Ectodermal cell (in vitro differentiated cells): ENCODE measurements at regions not wholly inside any gene's neighbourhood (a gene's known extent, or its start where the extent isn't known, plus 50 kb on each side); places are given as distances from the start of the nearest gene placed in this dataset.

ENCODE experiments used
- H3K27ac ChIP-seq: 2 replicates; pipeline ENCODE4 v1.7.0; 2013; ENCODE audit warnings: mild to moderate bottlenecking, low read depth, low read length; ENCODE audit not compliant: insufficient read depth, poor library complexity, severe bottlenecking
- H3K27me3 ChIP-seq: 2 replicates; pipeline ENCODE4 v1.7.0; 2013; ENCODE audit warnings: mild to moderate bottlenecking, low read length; ENCODE audit not compliant: insufficient read depth, control insufficient read depth, poor library complexity, severe bottlenecking
- H3K36me3 ChIP-seq: one replicate; pipeline ENCODE4 v1.7.0; 2013; ENCODE audit warnings: low read length; ENCODE audit not compliant: control insufficient read depth, insufficient read depth
- H3K4me1 ChIP-seq: one replicate; pipeline ENCODE4 v1.7.0; 2013; ENCODE audit warnings: low read length; ENCODE audit not compliant: control insufficient read depth, insufficient read depth
- H3K4me3 ChIP-seq: 2 replicates; pipeline ENCODE4 v1.7.0; 2013; ENCODE audit warnings: low read depth, low read length, control low read depth; ENCODE audit not compliant: insufficient read depth
- H3K9me3 ChIP-seq: 2 replicates; pipeline ENCODE4 v1.7.0; 2013; ENCODE audit warnings: mild to moderate bottlenecking, low read length, moderate library complexity; ENCODE audit not compliant: control insufficient read depth
- WGBS, 2 experiments: methylation state at CpG; one replicate each; pipeline ENCODE4 v1.1.7; 2013; ENCODE audit warnings: missing lambda C conversion rate in 2 of 2; 5-methylcytosine and 5-hydroxymethylcytosine counted together

GRCh38 chr20:39264506-39265172 lies 302.5 kb downstream of the DHX35 start:
- Histone ChIP-seq H3K36me3 (no peaks in the 10 kb centered on the region), H3K27ac (no peak overlapping the region), H3K27me3 (no peaks in the 10 kb centered on the region), H3K9me3 (no peaks in the 10 kb centered on the region), H3K4me1 (peaks cover 15% of the 10 kb centered on the region), H3K4me3 (no peak overlapping the region)
- 23 to 24% methylated on average over 3 of the region's 3 CpGs for WGBS, 2 experiments

- Histone ChIP-seq H3K9me3 (no peaks in the 10 kb centered on the region), H3K27ac (no peak overlapping the region), H3K4me1 (peaks cover 2% of the 10 kb centered on the region), H3K27me3 (no peaks in the 10 kb centered on the region), H3K36me3 (no peaks in the 10 kb centered on the region), H3K4me3 (no peak overlapping the region)
These were observed 300.9 kb downstream of the DHX35 start for GRCh38 chr20:39263076-39263475.

GRCh38 chr20:39259808-39260207 lies 297.7 kb downstream of the DHX35 start:
- H3K9me3 ChIP-seq, result no peaks in the 10 kb centered on the region
- H3K4me3 ChIP-seq, result no peak overlapping the region
- no peaks in the 10 kb centered on the region for H3K36me3 ChIP-seq
- H3K27ac ChIP-seq, result no peak overlapping the region
- H3K4me1 ChIP-seq, result no peaks in the 10 kb centered on the region
- 92 to 97% methylated on average over 2 of the region's 2 CpGs for WGBS, 2 experiments
- no peaks in the 10 kb centered on the region for H3K27me3 ChIP-seq

- Histone ChIP-seq H3K27me3 (no peaks in the 10 kb centered on the region), H3K27ac (no peak overlapping the region), H3K4me3 (no peak overlapping the region), H3K4me1 (no peaks in the 10 kb centered on the region), H3K36me3 (no peaks in the 10 kb centered on the region), H3K9me3 (no peaks in the 10 kb centered on the region)
- WGBS, 2 experiments, result 94 to 97% methylated on average over 6 of the region's 6 CpGs
These were observed 297.1 kb downstream of the DHX35 start for GRCh38 chr20:39259010-39259803.

GRCh38 chr20:39258253-39258652 lies 296.1 kb downstream of the DHX35 start:
- Histone ChIP-seq H3K27ac (no peak overlapping the region), H3K27me3 (no peaks in the 10 kb centered on the region), H3K36me3 (no peaks in the 10 kb centered on the region), H3K4me3 (no peak overlapping the region), H3K9me3 (no peaks in the 10 kb centered on the region), H3K4me1 (no peaks in the 10 kb centered on the region)
- WGBS, 2 experiments, result 90 to 95% methylated on average over 3 to 4 of the region's 4 CpGs

- Histone ChIP-seq H3K27ac (no peak overlapping the region), H3K4me1 (no peaks in the 10 kb centered on the region), H3K36me3 (no peaks in the 10 kb centered on the region), H3K4me3 (no peak overlapping the region), H3K9me3 (no peaks in the 10 kb centered on the region), H3K27me3 (no peaks in the 10 kb centered on the region)
- WGBS, 2 experiments, result 81 to 92% methylated on average over 9 of the region's 9 CpGs
These were observed 291.1 kb downstream of the DHX35 start for GRCh38 chr20:39253051-39253755.

GRCh38 chr20:39252035-39252434 lies 289.9 kb downstream of the DHX35 start:
- WGBS, 2 experiments, result 94 to 97% methylated on average over 6 of the region's 6 CpGs
- no peak overlapping the region for H3K4me3 ChIP-seq
- H3K36me3 ChIP-seq, result no peaks in the 10 kb centered on the region
- no peak overlapping the region for H3K27ac ChIP-seq
- H3K27me3 ChIP-seq, result no peaks in the 10 kb centered on the region
- no peaks in the 10 kb centered on the region for H3K4me1 ChIP-seq
- H3K9me3 ChIP-seq, result no peaks in the 10 kb centered on the region

- no peak overlapping the region for H3K27ac ChIP-seq
- H3K4me3 ChIP-seq, result no peak overlapping the region
- H3K27me3 ChIP-seq, result no peaks in the 10 kb centered on the region
- H3K9me3 ChIP-seq, result no peaks in the 10 kb centered on the region
- WGBS, 2 experiments, result 88 to 91% methylated on average over 4 of the region's 4 CpGs
- no peaks in the 10 kb centered on the region for H3K4me1 ChIP-seq
- H3K36me3 ChIP-seq, result no peaks in the 10 kb centered on the region
These were observed 287.7 kb downstream of the DHX35 start for GRCh38 chr20:39249798-39250197.

- Histone ChIP-seq H3K9me3 (no peaks in the 10 kb centered on the region), H3K27me3 (no peaks in the 10 kb centered on the region), H3K4me3 (no peak overlapping the region), H3K27ac (no peak overlapping the region), H3K36me3 (no peaks in the 10 kb centered on the region), H3K4me1 (no peaks in the 10 kb centered on the region)
These were observed 286.8 kb downstream of the DHX35 start for GRCh38 chr20:39248862-39249485.
